ENCODE measurements at regions not wholly inside any gene's neighbourhood (a gene's known extent, or its start where the extent isn't known, plus 50 kb on each side); places are given as distances from the start of the nearest gene placed in this dataset.

- ATAC-seq (ENCODE audit: low FRiP score) (no peak), DNase-seq (no peak)
- Histone ChIP-seq H3K9me3 (ENCODE audit: control insufficient read depth, low read length) (peaks cover 2% of the 10 kb centered on the region), H3K27me3 (ENCODE audit: control insufficient read depth in 1 of 2, insufficient read depth in 2 of 2, low read length in 1 of 2) (no peaks in the 10 kb centered on the region), H3K27ac (ENCODE audit: low read depth in 1 of 2, low read length in 2 of 2) (no peak overlapping the region), H3K4me3 (ENCODE audit: low read length in 2 of 2) (no peak overlapping the region), H3K4me1 (ENCODE audit: control insufficient read depth in 1 of 2, insufficient read depth in 2 of 2, low read length in 2 of 2) (no peaks in the 10 kb centered on the region), H3K36me3 (ENCODE audit: control insufficient read depth in 1 of 2, insufficient read depth in 2 of 2, low read length in 1 of 2) (no peaks in the 10 kb centered on the region)
- intact Hi-C loops (cut with DNase I): no loop called here
Measured at GRCh38 chr5:3893527-3893926, 297.9 kb downstream of the IRX1 start.

- ATAC-seq (ENCODE audit: low FRiP score): no peak
- Histone ChIP-seq H3K27me3 (ENCODE audit: control insufficient read depth in 1 of 2, insufficient read depth in 2 of 2, low read length in 1 of 2) (no peaks in the 10 kb centered on the region), H3K4me3 (ENCODE audit: low read length in 2 of 2) (no peak overlapping the region), H3K27ac (ENCODE audit: low read depth in 1 of 2, low read length in 2 of 2) (no peak overlapping the region), H3K9me3 (ENCODE audit: control insufficient read depth, low read length) (peaks cover 2% of the 10 kb centered on the region), H3K36me3 (ENCODE audit: control insufficient read depth in 1 of 2, insufficient read depth in 2 of 2, low read length in 1 of 2) (no peaks in the 10 kb centered on the region), H3K4me1 (ENCODE audit: control insufficient read depth in 1 of 2, insufficient read depth in 2 of 2, low read length in 2 of 2) (no peaks in the 10 kb centered on the region)
- 80 to 88% methylated on average over 1 of the region's 1 CpG for WGBS, 2 donors
- no peak for DNase-seq
- intact Hi-C loops (cut with DNase I): no loop called here
Measured at GRCh38 chr5:3893975-3894374, 298.3 kb downstream of the IRX1 start.

DNA sequence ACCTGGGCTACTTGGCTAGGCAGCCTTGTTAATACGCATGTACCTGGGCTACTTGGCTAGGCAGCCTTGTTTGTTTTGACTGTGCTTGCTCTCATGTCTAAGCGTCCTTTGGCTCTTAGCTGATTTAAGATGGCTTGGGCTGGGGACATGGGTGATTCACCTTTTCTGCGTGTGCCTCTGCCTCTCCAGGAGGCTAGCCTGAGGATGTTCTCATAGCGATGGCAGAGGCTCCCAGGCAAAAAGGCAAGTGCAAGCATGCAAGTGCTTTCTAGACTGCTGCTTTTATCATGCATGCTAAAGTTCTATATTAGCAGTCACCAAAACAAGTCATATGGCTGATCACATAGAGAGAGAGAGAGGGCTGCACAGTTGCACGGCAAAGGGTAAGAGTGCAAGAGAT lies 300.5 kb downstream of the IRX1 start:
- no peak for DNase-seq
- 67 to 78% methylated on average over 5 of the region's 5 CpGs for WGBS, 2 donors
- Histone ChIP-seq H3K4me3 (ENCODE audit: low read length in 2 of 2) (no peak overlapping the region), H3K27ac (ENCODE audit: low read depth in 1 of 2, low read length in 2 of 2) (no peak overlapping the region), H3K36me3 (ENCODE audit: control insufficient read depth in 1 of 2, insufficient read depth in 2 of 2, low read length in 1 of 2) (no peaks in the 10 kb centered on the region), H3K27me3 (ENCODE audit: control insufficient read depth in 1 of 2, insufficient read depth in 2 of 2, low read length in 1 of 2) (no peaks in the 10 kb centered on the region), H3K9me3 (ENCODE audit: control insufficient read depth, low read length) (peaks cover 2% of the 10 kb centered on the region), H3K4me1 (ENCODE audit: control insufficient read depth in 1 of 2, insufficient read depth in 2 of 2, low read length in 2 of 2) (no peaks in the 10 kb centered on the region)
- intact Hi-C loops (cut with DNase I): no loop called here
- no peak for ATAC-seq (ENCODE audit: low FRiP score)

DNA sequence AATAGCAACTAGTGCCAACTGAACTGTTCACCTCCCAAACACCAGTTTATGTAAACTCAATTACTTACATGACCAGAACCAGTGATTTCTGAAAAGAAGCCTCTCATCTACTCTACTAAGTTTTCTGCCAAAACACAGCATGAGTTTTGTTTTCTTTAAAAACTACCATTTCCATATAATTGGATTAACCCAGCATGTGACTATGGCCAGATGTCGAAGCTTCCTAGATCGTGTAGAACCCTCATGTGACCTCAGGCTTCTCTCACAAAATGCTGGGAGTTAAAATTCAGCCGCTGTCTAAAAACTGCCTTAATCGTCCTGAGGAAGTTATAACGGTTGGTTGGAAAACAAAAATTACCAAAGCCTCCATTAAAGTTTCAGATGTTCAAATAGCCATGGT lies 303.5 kb downstream of the IRX1 start:
- ATAC-seq (ENCODE audit: low FRiP score): no peak
- intact Hi-C loops (cut with DNase I): no loop called here
- Histone ChIP-seq H3K27me3 (ENCODE audit: control insufficient read depth in 1 of 2, insufficient read depth in 2 of 2, low read length in 1 of 2) (no peaks in the 10 kb centered on the region), H3K9me3 (ENCODE audit: control insufficient read depth, low read length) (no peaks in the 10 kb centered on the region), H3K36me3 (ENCODE audit: control insufficient read depth in 1 of 2, insufficient read depth in 2 of 2, low read length in 1 of 2) (no peaks in the 10 kb centered on the region), H3K27ac (ENCODE audit: low read depth in 1 of 2, low read length in 2 of 2) (no peak overlapping the region), H3K4me1 (ENCODE audit: control insufficient read depth in 1 of 2, insufficient read depth in 2 of 2, low read length in 2 of 2) (no peaks in the 10 kb centered on the region), H3K4me3 (ENCODE audit: low read length in 2 of 2) (no peak overlapping the region)
- WGBS, 2 donors: 49 to 59% methylated on average over 5 of the region's 5 CpGs
- no peak for DNase-seq

GRCh38 chr5:3904584-3904983 lies 309.0 kb downstream of the IRX1 start:
- Histone ChIP-seq H3K27ac (ENCODE audit: low read depth in 1 of 2, low read length in 2 of 2) (no peak overlapping the region), H3K36me3 (ENCODE audit: control insufficient read depth in 1 of 2, insufficient read depth in 2 of 2, low read length in 1 of 2) (no peaks in the 10 kb centered on the region), H3K9me3 (ENCODE audit: control insufficient read depth, low read length) (no peaks in the 10 kb centered on the region), H3K4me3 (ENCODE audit: low read length in 2 of 2) (no peak overlapping the region), H3K27me3 (ENCODE audit: control insufficient read depth in 1 of 2, insufficient read depth in 2 of 2, low read length in 1 of 2) (no peaks in the 10 kb centered on the region), H3K4me1 (ENCODE audit: control insufficient read depth in 1 of 2, insufficient read depth in 2 of 2, low read length in 2 of 2) (no peaks in the 10 kb centered on the region)
- DNase-seq: no peak
- ATAC-seq (ENCODE audit: low FRiP score): no peak
- intact Hi-C loops (cut with DNase I): no loop called here
- WGBS, 2 donors: 94 to 97% methylated on average over 8 of the region's 8 CpGs

GRCh38 chr5:3905031-3905430 lies 309.4 kb downstream of the IRX1 start:
- 92 to 94% methylated on average over 7 of the region's 7 CpGs for WGBS, 2 donors
- Histone ChIP-seq H3K27ac (ENCODE audit: low read depth in 1 of 2, low read length in 2 of 2) (no peak overlapping the region), H3K9me3 (ENCODE audit: control insufficient read depth, low read length) (no peaks in the 10 kb centered on the region), H3K36me3 (ENCODE audit: control insufficient read depth in 1 of 2, insufficient read depth in 2 of 2, low read length in 1 of 2) (no peaks in the 10 kb centered on the region), H3K4me1 (ENCODE audit: control insufficient read depth in 1 of 2, insufficient read depth in 2 of 2, low read length in 2 of 2) (no peaks in the 10 kb centered on the region), H3K27me3 (ENCODE audit: control insufficient read depth in 1 of 2, insufficient read depth in 2 of 2, low read length in 1 of 2) (no peaks in the 10 kb centered on the region), H3K4me3 (ENCODE audit: low read length in 2 of 2) (no peak overlapping the region)
- ATAC-seq (ENCODE audit: low FRiP score) (no peak), DNase-seq (no peak)
- intact Hi-C loops (cut with DNase I): no loop called here

GRCh38 chr5:3905521-3905920 lies 309.9 kb downstream of the IRX1 start:
- Histone ChIP-seq H3K4me1 (ENCODE audit: control insufficient read depth in 1 of 2, insufficient read depth in 2 of 2, low read length in 2 of 2) (no peaks in the 10 kb centered on the region), H3K36me3 (ENCODE audit: control insufficient read depth in 1 of 2, insufficient read depth in 2 of 2, low read length in 1 of 2) (no peaks in the 10 kb centered on the region), H3K27ac (ENCODE audit: low read depth in 1 of 2, low read length in 2 of 2) (no peak overlapping the region), H3K27me3 (ENCODE audit: control insufficient read depth in 1 of 2, insufficient read depth in 2 of 2, low read length in 1 of 2) (no peaks in the 10 kb centered on the region), H3K9me3 (ENCODE audit: control insufficient read depth, low read length) (no peaks in the 10 kb centered on the region), H3K4me3 (ENCODE audit: low read length in 2 of 2) (no peak overlapping the region)
- whole genome bisulfite sequencing, 2 donors: 92 to 94% methylated on average over 3 of the region's 3 CpGs
- ATAC-seq (ENCODE audit: low FRiP score) (no peak), DNase-seq (no peak)
- intact Hi-C loops (cut with DNase I): no loop called here

GRCh38 chr5:3911111-3911510 lies 315.5 kb downstream of the IRX1 start:
- DNase-seq (no peak), ATAC-seq (ENCODE audit: low FRiP score) (no peak)
- Histone ChIP-seq H3K27ac (ENCODE audit: low read depth in 1 of 2, low read length in 2 of 2) (no peak overlapping the region), H3K4me3 (ENCODE audit: low read length in 2 of 2) (no peak overlapping the region), H3K36me3 (ENCODE audit: control insufficient read depth in 1 of 2, insufficient read depth in 2 of 2, low read length in 1 of 2) (no peaks in the 10 kb centered on the region), H3K27me3 (ENCODE audit: control insufficient read depth in 1 of 2, insufficient read depth in 2 of 2, low read length in 1 of 2) (no peaks in the 10 kb centered on the region), H3K9me3 (ENCODE audit: control insufficient read depth, low read length) (no peaks in the 10 kb centered on the region), H3K4me1 (ENCODE audit: control insufficient read depth in 1 of 2, insufficient read depth in 2 of 2, low read length in 2 of 2) (no peaks in the 10 kb centered on the region)
- intact Hi-C loops (cut with DNase I): no loop called here
- 76 to 82% methylated on average over 1 of the region's 1 CpG for WGBS, 2 donors

DNA sequence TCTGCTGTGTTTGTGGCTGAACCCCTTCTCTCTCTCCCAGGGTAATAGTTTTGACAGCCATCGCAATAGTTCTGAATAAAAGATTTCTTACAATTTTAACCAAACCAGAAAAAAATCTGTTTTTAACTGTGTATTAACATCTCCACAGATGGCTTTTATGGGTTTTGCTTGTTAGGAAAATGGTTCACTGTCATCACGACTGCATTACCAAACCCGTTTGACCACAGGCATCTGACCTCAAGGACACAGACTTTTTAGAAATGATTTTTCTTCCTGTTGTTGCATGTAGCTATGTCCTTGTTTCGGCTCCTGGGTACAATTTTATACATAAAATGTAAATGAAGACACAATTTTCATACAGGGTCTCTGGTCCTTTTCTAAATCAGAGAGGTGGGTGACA lies 316.1 kb downstream of the IRX1 start:
- 85 to 87% methylated on average over 4 of the region's 4 CpGs for WGBS, 2 donors

More for the DNA sequence above, 316.1 kb downstream of the IRX1 start:
- no peaks in the 10 kb centered on the region for H3K27me3 ChIP-seq (ENCODE audit: control insufficient read depth in 1 of 2, insufficient read depth in 2 of 2, low read length in 1 of 2)
- no peak overlapping the region for H3K4me3 ChIP-seq (ENCODE audit: low read length in 2 of 2)
- H3K36me3 ChIP-seq (ENCODE audit: control insufficient read depth in 1 of 2, insufficient read depth in 2 of 2, low read length in 1 of 2): no peaks in the 10 kb centered on the region
- H3K4me1 ChIP-seq (ENCODE audit: control insufficient read depth in 1 of 2, insufficient read depth in 2 of 2, low read length in 2 of 2): no peaks in the 10 kb centered on the region
- no peak for ATAC-seq (ENCODE audit: low FRiP score)
- no peak overlapping the region for H3K27ac ChIP-seq (ENCODE audit: low read depth in 1 of 2, low read length in 2 of 2)
- no peak for DNase-seq
- intact Hi-C loops (cut with DNase I): no loop called here
- no peaks in the 10 kb centered on the region for H3K9me3 ChIP-seq (ENCODE audit: control insufficient read depth, low read length)
